GM23248 (cell line): ENCODE measurements at regions not wholly inside any gene's neighbourhood (a gene's known extent, or its start where the extent isn't known, plus 50 kb on each side); places are given as distances from the start of the nearest gene placed in this dataset.

Experiments
- EZH2 ChIP-seq: fragments of 200-600 bp; sonication (generic); IDR thresholded peaks from 2 replicates; pipeline ENCODE4 v1.6.1; 2018; ENCODE audit warnings: antibody characterized with exemption, mild to moderate bottlenecking; ENCODE audit not compliant: insufficient read depth, poor library complexity, severe bottlenecking
- EZH2phosphoT487 ChIP-seq: fragments of 200-600 bp; sonication (generic); IDR thresholded peaks from 2 replicates; pipeline ENCODE4 v1.6.1; 2018; ENCODE audit warnings: antibody characterized with exemption, moderate library complexity, mild to moderate bottlenecking, low read depth; ENCODE audit not compliant: insufficient read depth

DNA sequence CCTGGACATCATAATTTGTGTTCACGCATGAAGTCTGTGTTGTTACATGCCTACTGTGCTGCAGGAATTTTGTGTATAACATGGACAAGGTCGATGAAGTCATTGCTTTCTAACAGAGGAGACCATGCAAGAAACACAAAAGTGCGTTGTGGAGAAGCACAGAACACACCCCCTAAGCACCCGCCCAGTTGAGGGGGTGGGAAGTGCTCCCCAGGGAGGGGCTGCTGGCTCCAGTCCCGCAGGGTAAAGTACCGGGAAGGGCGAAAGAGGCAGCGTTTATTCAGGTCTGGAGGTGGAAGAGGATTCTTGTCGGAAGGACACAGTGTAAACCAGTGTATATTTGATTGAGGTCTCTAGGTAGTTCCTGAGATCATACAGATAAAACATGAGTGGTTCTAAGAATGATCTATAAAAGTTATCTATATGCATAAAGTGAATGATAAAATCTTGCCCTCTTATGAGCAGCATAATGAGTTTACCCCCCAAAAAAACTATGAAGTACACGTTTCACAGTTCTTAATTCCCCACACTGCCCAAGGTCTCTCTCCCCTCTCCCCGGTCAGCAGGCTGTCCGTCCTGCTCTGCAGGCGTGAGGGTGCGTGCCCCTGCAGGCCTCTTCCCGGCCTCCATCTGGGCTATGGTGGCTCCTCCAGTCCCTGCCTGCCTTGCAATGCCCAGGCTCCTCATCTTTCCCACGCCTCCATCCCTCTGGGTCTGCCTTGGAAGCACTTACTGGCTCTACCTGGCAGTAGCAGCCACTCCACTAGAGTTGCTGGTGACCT, 159.7 kb downstream of the THBS2 start:
- TF ChIP-seq EZH2 (no peak), EZH2phosphoT487 (no peak)
